ENCODE measurements at regions not wholly inside any gene's neighbourhood (a gene's known extent, or its start where the extent isn't known, plus 50 kb on each side); places are given as distances from the start of the nearest gene placed in this dataset.
A peak's percentile ranks its signal among the peaks of the same experiment; 100 is the strongest.

GRCh38 chr20:12597551-12597950 is 411.2 kb upstream of the SPTLC3 start:
- POLR2A ChIA-PET (ENCODE audit: unreplicated experiment) = no interaction called here
- TF ChIP-seq EZH2 (IDR thresholded peaks at IDR 0.05; ENCODE audit: low read length, unreplicated experiment) = no peak
- TF ChIP-seq CTCF (conservative IDR thresholded peaks at IDR 0.05; ENCODE audit: low read depth, low read length) = no peak
- no peak for TF ChIP-seq EZH2phosphoT487 (IDR thresholded peaks at IDR 0.05; ENCODE audit: borderline replicate concordance, low read length)

GRCh38 chr20:12598894-12599293 is 409.9 kb upstream of the SPTLC3 start:
- Histone ChIP-seq H3K36me3 (ENCODE audit: low read depth, low read length) (no peaks in the 10 kb centered on the region), H3K9me3 (ENCODE audit: low read length) (no peaks in the 10 kb centered on the region), H3K9ac (ENCODE audit: low read length) (no peak overlapping the region), H3K4me3 (ENCODE audit: low read length) (no peak overlapping the region), H3K79me2 (ENCODE audit: low read length) (no peaks in the 10 kb centered on the region), H3K4me2 (ENCODE audit: low read length) (no peak overlapping the region), H4K20me1 (ENCODE audit: low read length) (no peaks in the 10 kb centered on the region), H3K27ac (ENCODE audit: low read length) (no peak overlapping the region), H2AFZ (ENCODE audit: low read length) (no peak overlapping the region), H3F3A (ENCODE audit: low read length, unreplicated experiment) (no peaks in the 10 kb centered on the region), H3K9me2 (replicated peaks; ENCODE audit: low read length) (no peaks in the 10 kb centered on the region), H3K27me3 (ENCODE audit: low read length) (peaks cover 30% of the 10 kb centered on the region), H3K4me1 (ENCODE audit: insufficient read depth, low read length) (no peaks in the 10 kb centered on the region)
- BruUV-seq (replicated peaks) = no TSS peak
- intact Hi-C loops (cut with micrococcal nuclease) = no loop called here
- TF ChIP-seq EZH2phosphoT487 (IDR thresholded peaks at IDR 0.05; ENCODE audit: borderline replicate concordance, low read length) = no peak
- no peak for TF ChIP-seq EZH2 (IDR thresholded peaks at IDR 0.05; ENCODE audit: low read length, unreplicated experiment)
- no peak for TF ChIP-seq CTCF (conservative IDR thresholded peaks at IDR 0.05; ENCODE audit: low read depth, low read length)
- POLR2A ChIA-PET (ENCODE audit: unreplicated experiment) = no interaction called here
- CTCF ChIA-PET = no interaction called here
- DNase-seq = peak; percentile 6
- no peak for ATAC-seq

More at GRCh38 chr20:12597551-12597950, 411.2 kb upstream of the SPTLC3 start:
- Histone ChIP-seq H3F3A (ENCODE audit: low read length, unreplicated experiment) (no peaks in the 10 kb centered on the region), H4K20me1 (ENCODE audit: low read length) (no peaks in the 10 kb centered on the region), H2AFZ (ENCODE audit: low read length) (no peak overlapping the region), H3K27ac (ENCODE audit: low read length) (no peak overlapping the region), H3K27me3 (ENCODE audit: low read length) (peaks cover 43% of the 10 kb centered on the region), H3K9ac (ENCODE audit: low read length) (no peak overlapping the region), H3K9me3 (ENCODE audit: low read length) (no peaks in the 10 kb centered on the region), H3K4me1 (ENCODE audit: insufficient read depth, low read length) (no peaks in the 10 kb centered on the region), H3K4me3 (ENCODE audit: low read length) (no peak overlapping the region), H3K4me2 (ENCODE audit: low read length) (no peak overlapping the region), H3K79me2 (ENCODE audit: low read length) (no peaks in the 10 kb centered on the region), H3K36me3 (ENCODE audit: low read depth, low read length) (no peaks in the 10 kb centered on the region), H3K9me2 (replicated peaks; ENCODE audit: low read length) (no peaks in the 10 kb centered on the region)
- DNase-seq = no peak
- intact Hi-C loops (cut with micrococcal nuclease) = no loop called here
- CTCF ChIA-PET = no interaction called here
- BruUV-seq (replicated peaks) = no TSS peak
- no peak for ATAC-seq

GRCh38 chr20:12599494-12599893 is 409.3 kb upstream of the SPTLC3 start:
- Histone ChIP-seq H3K27ac (ENCODE audit: low read length) (no peak overlapping the region), H2AFZ (ENCODE audit: low read length) (no peak overlapping the region), H3K36me3 (ENCODE audit: low read depth, low read length) (no peaks in the 10 kb centered on the region), H3K9me3 (ENCODE audit: low read length) (no peaks in the 10 kb centered on the region), H3K4me3 (ENCODE audit: low read length) (no peak overlapping the region), H3K27me3 (ENCODE audit: low read length) (peaks cover 24% of the 10 kb centered on the region), H3F3A (ENCODE audit: low read length, unreplicated experiment) (no peaks in the 10 kb centered on the region), H3K9ac (ENCODE audit: low read length) (no peak overlapping the region), H3K79me2 (ENCODE audit: low read length) (no peaks in the 10 kb centered on the region), H3K4me2 (ENCODE audit: low read length) (no peak overlapping the region), H4K20me1 (ENCODE audit: low read length) (no peaks in the 10 kb centered on the region), H3K9me2 (replicated peaks; ENCODE audit: low read length) (no peaks in the 10 kb centered on the region), H3K4me1 (ENCODE audit: insufficient read depth, low read length) (no peaks in the 10 kb centered on the region)
- ChIA-PET CTCF (no interaction called here), POLR2A (ENCODE audit: unreplicated experiment) (no interaction called here)
- no TSS peak for BruUV-seq (replicated peaks)
- DNase-seq (no peak), ATAC-seq (no peak)
- TF ChIP-seq EZH2phosphoT487 (IDR thresholded peaks at IDR 0.05; ENCODE audit: borderline replicate concordance, low read length) = no peak
- no peak for TF ChIP-seq EZH2 (IDR thresholded peaks at IDR 0.05; ENCODE audit: low read length, unreplicated experiment)
- no peak for TF ChIP-seq CTCF (conservative IDR thresholded peaks at IDR 0.05; ENCODE audit: low read depth, low read length)
- intact Hi-C loops (cut with micrococcal nuclease) = no loop called here

Measured in PC-3 (cell line).